Right ventricle myocardium inferior (tissue), 1 donor: ENCODE measurements at regions not wholly inside any gene's neighbourhood (a gene's known extent, or its start where the extent isn't known, plus 50 kb on each side); places are given as distances from the start of the nearest gene placed in this dataset.

Experiments
- ATAC-seq: fragments of 200-7000 bp; cut with Tn5 transposase; one replicate; pipeline ENCODE4 v1.9.1; 2020; ENCODE audit warnings: mild to moderate bottlenecking, moderate library complexity
- DNase-seq: peaks from one replicate; pipeline ENCODE4 v3.0.0; 2021; ENCODE audit errors: missing footprints
- intact Hi-C: fragments of 100-400 bp; cut with DNase I; formaldehyde crosslinking; loops from one replicate; pipeline ENCODE4 v1.11.0; 2022
- donor health status: DM: no; HTN: yes; CAD: no; lungs with severe emphysema.

DNA sequence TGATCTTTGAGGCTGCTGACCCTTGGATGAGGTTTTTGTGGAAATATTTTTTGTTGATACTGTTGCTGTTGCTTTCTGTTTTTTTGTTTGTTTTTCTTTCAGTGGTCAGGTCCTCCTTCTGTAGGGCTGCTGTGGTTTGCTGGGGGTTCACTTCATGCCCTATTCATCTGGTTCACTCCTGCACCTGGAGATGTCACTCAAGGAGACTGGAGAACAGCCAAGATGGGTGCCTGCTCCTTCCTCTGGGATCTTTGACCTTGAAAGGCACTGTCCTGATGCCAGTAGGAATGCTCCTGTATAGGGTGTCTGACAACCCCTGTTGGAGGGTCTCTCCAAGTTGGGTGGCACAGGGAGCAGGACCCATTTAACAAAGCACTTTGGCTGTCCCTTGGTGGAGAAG is 67.0 kb upstream of the ACTBL2 start:
- intact Hi-C loops = no loop called here
- DNase-seq (no peak), ATAC-seq (no peak)

DNA sequence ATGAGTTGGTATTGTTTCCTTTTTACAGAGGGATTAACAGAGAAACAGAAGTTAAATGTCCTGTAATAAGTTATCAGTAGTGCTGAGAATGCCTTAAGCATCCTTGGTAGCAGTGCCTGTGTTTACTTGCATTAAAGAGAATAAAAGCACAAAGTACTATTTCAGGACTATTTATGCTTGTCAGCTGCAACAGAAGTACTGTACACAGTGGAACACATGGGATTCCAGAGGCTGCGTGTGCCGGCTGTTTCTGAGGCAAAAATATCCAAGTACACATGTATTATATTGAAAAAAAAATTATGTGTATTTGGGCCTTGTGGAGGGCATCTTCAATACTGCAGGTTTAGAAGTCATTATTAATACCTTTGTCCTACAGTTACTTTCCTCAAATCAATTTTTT is 58.2 kb upstream of the ACTBL2 start:
- intact Hi-C loops = no loop called here
- ATAC-seq = no peak
- no peak for DNase-seq

DNA sequence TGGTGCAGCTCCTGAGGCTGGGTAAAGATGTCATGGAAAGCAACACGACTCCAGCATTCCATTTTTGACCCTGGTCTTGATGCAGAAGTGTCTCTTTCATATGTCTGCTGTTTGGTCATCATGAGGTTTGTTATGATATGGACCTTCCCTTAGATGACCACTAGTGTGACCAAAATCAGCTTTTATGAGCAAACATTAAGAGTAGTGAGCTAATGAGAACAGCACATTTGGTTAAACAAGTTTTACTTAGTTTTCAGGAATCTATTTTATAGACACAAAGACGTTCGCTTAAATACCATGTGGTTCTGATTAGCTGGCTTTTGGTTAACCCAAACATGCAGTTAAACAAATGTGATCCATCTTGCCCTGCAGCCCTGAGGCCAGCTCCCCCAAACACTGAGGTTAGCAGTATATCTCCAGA is 56.7 kb upstream of the ACTBL2 start:
- intact Hi-C loops = no loop called here
- DNase-seq (no peak), ATAC-seq (no peak)

DNA sequence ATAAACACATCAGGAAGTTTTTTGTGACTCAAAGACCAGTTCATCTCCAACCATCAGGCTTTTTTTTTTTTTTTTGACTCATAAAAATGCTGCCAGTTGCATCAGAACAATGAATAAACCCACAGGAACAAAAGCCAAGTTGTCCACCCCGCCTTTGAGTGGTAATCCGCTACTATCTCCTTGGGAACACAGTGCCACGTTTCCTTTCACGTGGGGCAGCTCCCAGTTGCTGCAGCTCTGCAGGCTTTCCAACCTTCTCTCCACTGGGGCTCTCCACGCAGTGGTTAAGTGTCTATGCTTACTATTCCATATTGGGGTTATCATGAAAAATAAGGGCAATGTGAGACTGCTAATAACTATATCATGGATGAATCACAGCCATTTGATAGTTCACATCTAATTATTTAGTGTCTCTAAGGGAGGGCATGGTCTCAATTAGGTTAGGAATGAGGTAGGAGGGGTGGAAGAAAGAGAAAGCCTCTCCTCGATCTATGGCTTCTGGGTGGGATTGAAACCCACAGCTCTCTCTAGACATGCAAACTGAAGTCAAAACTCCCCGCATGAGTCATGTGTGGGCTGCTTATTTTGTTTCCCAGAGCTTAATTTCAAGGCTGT is 55.8 kb upstream of the ACTBL2 start:
- DNase-seq (no peak), ATAC-seq (no peak)
- intact Hi-C loops = no loop called here

DNA sequence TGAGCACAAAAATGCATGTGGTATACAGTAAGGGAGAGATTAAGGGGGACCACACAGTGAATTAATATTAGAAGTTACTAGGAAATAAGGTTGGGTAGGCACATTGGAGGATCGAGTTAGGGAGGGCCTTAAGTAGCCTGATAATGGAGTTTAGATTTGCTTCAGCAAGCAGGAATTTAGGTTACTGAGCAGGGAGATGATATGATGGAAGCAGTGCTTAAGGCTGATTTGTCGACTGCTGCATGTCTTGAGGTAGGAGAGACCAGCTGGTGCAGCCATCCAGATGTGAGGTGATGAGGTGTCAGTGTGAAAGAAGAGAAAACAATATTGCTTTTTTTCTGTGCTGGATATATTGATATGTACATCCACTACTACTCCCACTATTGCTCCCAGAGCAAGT is 55.2 kb upstream of the ACTBL2 start:
- no peak for ATAC-seq
- intact Hi-C loops = no loop called here

DNA sequence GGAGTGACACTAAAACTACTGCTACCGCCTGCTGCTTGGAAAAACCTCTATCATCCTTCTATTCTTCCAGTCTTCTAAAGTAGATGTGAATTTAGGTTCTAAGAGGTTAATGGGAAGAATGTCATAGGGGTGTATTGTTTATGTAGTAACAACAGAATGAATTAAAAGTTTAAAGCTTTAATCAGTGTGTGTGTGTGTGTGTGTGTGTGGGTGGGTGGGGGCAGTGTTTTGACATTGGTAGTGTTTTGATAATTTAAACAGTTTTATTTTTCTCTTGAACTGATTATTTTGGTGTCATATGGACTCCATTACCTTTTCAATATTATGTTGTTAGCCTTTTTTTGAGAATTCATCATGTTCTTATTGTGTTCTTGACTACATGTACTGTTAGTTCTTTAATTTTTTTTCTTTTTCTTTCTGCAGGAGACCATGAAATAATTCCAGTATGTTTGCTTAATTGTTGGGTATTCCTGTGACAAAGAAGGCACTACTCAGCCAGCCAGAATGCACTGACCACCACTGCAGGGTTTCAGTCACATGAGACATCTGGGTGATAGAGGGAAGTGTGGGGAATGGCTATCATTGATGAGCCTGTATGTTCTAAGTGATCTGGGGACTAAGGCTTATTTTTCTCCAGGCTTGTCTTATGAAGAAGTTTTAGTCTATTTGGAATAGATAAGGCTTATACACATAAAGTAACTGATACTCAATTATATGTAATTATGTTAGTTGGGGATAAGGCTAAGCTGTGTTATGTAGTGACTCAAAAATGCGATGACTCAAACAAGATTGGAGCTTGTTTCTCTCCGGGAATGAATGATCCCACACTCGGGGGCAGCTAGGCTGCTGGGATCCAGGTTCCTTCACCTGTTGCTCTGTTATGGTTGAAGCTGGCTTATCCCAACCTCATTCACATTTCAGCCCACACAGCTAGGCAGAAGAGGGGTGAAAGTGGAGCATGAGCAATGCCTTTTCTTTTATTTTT is 50.2 kb upstream of the ACTBL2 start:
- intact Hi-C loops = no loop called here

More for the DNA sequence above, 55.2 kb upstream of the ACTBL2 start:
- no peak for DNase-seq

More for the DNA sequence above, 50.2 kb upstream of the ACTBL2 start:
- no peak for ATAC-seq
- DNase-seq = no peak
